Fibroblast of lung (primary cell): ENCODE measurements at regions not wholly inside any gene's neighbourhood (a gene's known extent, or its start where the extent isn't known, plus 50 kb on each side); places are given as distances from the start of the nearest gene placed in this dataset.

Source experiments
- DNase-seq, 2 donors: peaks; one replicate each; pipeline versions ENCODE4 v3.0.0 to v3.0.0-alpha.2; 2010; ENCODE audit warnings: low read depth in 2 of 2
- H2AFZ ChIP-seq: 2 replicates; pipeline ENCODE4 v1.5.1; 2012; ENCODE audit warnings: low read length, control low read depth, inconsistent platforms
- H3K27ac ChIP-seq: 2 replicates; pipeline ENCODE4 v1.5.1; 2011; ENCODE audit warnings: low read length, control low read depth; ENCODE audit not compliant: insufficient read depth
- H3K27me3 ChIP-seq: 2 replicates; pipeline ENCODE4 v1.5.1; 2011; ENCODE audit warnings: mild to moderate bottlenecking, low read length; ENCODE audit not compliant: control insufficient read depth, insufficient read depth
- H3K36me3 ChIP-seq: 2 replicates; pipeline ENCODE4 v1.5.1; 2011; ENCODE audit warnings: low read length; ENCODE audit not compliant: control insufficient read depth, insufficient read depth
- H3K4me1 ChIP-seq: 2 replicates; pipeline ENCODE4 v1.5.1; 2011; ENCODE audit warnings: low read length; ENCODE audit not compliant: control insufficient read depth, insufficient read depth; ENCODE audit errors: extremely low read depth
- H3K4me2 ChIP-seq: 2 replicates; pipeline ENCODE4 v1.5.1; 2011; ENCODE audit warnings: low read length, control low read depth; ENCODE audit not compliant: insufficient read depth; ENCODE audit errors: extremely low read depth
- H3K4me3 ChIP-seq, 4 experiments: fragments of 200-600 bp in 1 of 4; sonication (generic) in 1 of 4; replicated peaks in 1 of 4; 2 replicates each; pipeline ENCODE4 v1.5.1; 2011 to 2016; ENCODE audit warnings: low read length in 4 of 4, low read depth in 3 of 4, mild to moderate bottlenecking in 3 of 4, control low read depth in 2 of 4, inconsistent platforms in 1 of 4, mixed read lengths in 1 of 4; ENCODE audit not compliant: insufficient read depth in 1 of 4; ENCODE audit errors: control extremely low read depth in 1 of 4
- H3K79me2 ChIP-seq: 2 replicates; pipeline ENCODE4 v1.5.1; 2012; ENCODE audit warnings: mild to moderate bottlenecking, low read length, inconsistent platforms; ENCODE audit not compliant: control insufficient read depth, insufficient read depth
- H3K9ac ChIP-seq: 2 replicates; pipeline ENCODE4 v1.5.1; 2011; ENCODE audit warnings: mild to moderate bottlenecking, low read length, control low read depth; ENCODE audit not compliant: insufficient read depth
- H3K9me3 ChIP-seq: 2 replicates; pipeline ENCODE4 v1.5.1; 2012; ENCODE audit warnings: low read depth, low read length; ENCODE audit not compliant: control insufficient read depth, insufficient read depth
- H4K20me1 ChIP-seq: 2 replicates; pipeline ENCODE4 v1.5.1; 2011; ENCODE audit warnings: low read length; ENCODE audit not compliant: control insufficient read depth, insufficient read depth; ENCODE audit errors: extremely low read depth
- EZH2 ChIP-seq: IDR thresholded peaks from 2 replicates; pipeline ENCODE4 v1.5.1; 2012; ENCODE audit warnings: low read length, control low read depth, mild to moderate bottlenecking; ENCODE audit errors: missing control alignments
- TF ChIP-seq, protein P1 (sequence below), 2 donors: IDR thresholded peaks in 1 of 2; conservative IDR thresholded peaks in 1 of 2; 1 replicate in 1 of 2; 2 replicates in 1 of 2; pipeline ENCODE4 v1.5.1; 2011 to 2012; ENCODE audit warnings: low read length in 2 of 2, control low read depth in 1 of 2, inconsistent platforms in 1 of 2, low read depth in 1 of 2, mild to moderate bottlenecking in 1 of 2

DNA sequence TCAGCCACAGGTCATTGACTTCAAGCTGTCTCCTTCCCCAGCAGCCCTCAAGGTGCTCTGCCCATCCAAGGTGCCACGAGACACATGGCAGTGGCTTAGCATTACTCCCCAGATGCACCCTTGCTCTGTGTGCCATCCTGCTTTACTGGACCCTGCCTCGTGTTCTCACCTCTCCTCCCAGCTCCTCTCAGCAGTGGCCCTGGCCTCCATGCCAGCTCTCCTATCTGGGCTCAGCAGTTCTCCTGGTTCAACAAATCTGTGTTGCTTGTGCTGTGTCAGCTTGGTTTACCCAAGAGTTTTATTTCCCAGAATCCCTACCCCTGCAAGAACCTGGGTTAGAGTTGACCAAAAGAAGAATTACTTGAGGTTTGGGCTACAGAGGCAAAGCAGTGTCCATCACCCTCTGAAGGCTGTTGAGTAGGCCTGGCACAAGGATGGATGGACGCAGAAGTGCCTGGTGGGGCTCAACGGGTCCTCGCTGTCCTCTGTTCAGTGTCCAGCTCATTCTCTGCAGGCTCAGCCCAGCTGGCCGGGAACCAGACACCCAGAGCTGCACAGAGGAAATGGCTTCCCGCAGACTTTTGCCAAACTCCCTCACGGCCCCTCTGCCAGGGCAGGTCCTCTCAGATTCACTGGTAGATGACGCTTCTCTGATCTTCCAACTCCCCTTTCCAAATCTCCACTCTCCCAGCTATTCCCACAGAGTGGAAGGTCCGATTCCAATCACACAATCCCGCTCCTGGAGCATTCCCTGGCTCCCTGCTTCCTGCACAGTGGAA lies 82.6 kb downstream of the FOXA2 start:
- H3K36me3 ChIP-seq = no peaks in the 10 kb centered on the region
- no peaks in the 10 kb centered on the region for H3K27me3 ChIP-seq
- no peaks in the 10 kb centered on the region for H3K79me2 ChIP-seq
- no peak overlapping the region for H3K9ac ChIP-seq
- H3K9me3 ChIP-seq = no peaks in the 10 kb centered on the region
- no peak overlapping the region for H3K27ac ChIP-seq
- H2AFZ ChIP-seq = no peak overlapping the region
- DNase-seq = no peak
- H3K4me2 ChIP-seq = no peak overlapping the region
- H3K4me3 ChIP-seq = no peak overlapping the region
- TF ChIP-seq, protein P1, sequence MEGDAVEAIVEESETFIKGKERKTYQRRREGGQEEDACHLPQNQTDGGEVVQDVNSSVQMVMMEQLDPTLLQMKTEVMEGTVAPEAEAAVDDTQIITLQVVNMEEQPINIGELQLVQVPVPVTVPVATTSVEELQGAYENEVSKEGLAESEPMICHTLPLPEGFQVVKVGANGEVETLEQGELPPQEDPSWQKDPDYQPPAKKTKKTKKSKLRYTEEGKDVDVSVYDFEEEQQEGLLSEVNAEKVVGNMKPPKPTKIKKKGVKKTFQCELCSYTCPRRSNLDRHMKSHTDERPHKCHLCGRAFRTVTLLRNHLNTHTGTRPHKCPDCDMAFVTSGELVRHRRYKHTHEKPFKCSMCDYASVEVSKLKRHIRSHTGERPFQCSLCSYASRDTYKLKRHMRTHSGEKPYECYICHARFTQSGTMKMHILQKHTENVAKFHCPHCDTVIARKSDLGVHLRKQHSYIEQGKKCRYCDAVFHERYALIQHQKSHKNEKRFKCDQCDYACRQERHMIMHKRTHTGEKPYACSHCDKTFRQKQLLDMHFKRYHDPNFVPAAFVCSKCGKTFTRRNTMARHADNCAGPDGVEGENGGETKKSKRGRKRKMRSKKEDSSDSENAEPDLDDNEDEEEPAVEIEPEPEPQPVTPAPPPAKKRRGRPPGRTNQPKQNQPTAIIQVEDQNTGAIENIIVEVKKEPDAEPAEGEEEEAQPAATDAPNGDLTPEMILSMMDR (conservative IDR thresholded peaks at IDR 0.05 in 1 of 2, IDR thresholded peaks at IDR 0.05 in 1 of 2; ENCODE audit: low read depth in 1 of 2, low read length in 2 of 2) = no peak
- no peak for TF ChIP-seq EZH2
- no peaks in the 10 kb centered on the region for H3K4me1 ChIP-seq
- H4K20me1 ChIP-seq = no peaks in the 10 kb centered on the region

DNA sequence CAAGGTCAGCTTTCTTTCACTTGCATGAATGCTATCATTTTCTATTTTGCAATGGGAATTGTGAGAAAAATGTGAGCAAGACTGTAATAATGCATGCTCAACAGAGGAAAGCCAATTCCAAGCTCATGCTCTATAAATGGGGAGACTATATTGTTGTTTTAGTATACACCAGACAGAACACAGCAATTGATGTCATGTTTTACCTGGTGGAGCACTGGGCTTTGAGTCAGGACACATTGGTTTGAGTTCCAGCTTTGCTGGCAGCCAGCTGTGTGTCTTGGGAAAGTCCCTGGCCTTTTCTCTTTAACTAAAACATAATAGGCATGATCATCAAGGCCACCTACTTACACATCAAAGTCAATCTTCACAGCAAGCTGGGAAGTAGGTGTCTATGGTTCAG lies 83.3 kb downstream of the FOXA2 start:
- Histone ChIP-seq H4K20me1 (no peaks in the 10 kb centered on the region), H2AFZ (no peak overlapping the region), H3K9me3 (no peaks in the 10 kb centered on the region), H3K27ac (no peak overlapping the region), H3K4me3 (no peak overlapping the region), H3K4me1 (no peaks in the 10 kb centered on the region), H3K9ac (no peak overlapping the region), H3K27me3 (no peaks in the 10 kb centered on the region), H3K4me2 (no peak overlapping the region), H3K36me3 (no peaks in the 10 kb centered on the region), H3K79me2 (no peaks in the 10 kb centered on the region)
- TF ChIP-seq EZH2 = no peak
- TF ChIP-seq, protein P1 (conservative IDR thresholded peaks at IDR 0.05 in 1 of 2, IDR thresholded peaks at IDR 0.05 in 1 of 2; ENCODE audit: low read depth in 1 of 2, low read length in 2 of 2) = no peak
- DNase-seq = no peak

DNA sequence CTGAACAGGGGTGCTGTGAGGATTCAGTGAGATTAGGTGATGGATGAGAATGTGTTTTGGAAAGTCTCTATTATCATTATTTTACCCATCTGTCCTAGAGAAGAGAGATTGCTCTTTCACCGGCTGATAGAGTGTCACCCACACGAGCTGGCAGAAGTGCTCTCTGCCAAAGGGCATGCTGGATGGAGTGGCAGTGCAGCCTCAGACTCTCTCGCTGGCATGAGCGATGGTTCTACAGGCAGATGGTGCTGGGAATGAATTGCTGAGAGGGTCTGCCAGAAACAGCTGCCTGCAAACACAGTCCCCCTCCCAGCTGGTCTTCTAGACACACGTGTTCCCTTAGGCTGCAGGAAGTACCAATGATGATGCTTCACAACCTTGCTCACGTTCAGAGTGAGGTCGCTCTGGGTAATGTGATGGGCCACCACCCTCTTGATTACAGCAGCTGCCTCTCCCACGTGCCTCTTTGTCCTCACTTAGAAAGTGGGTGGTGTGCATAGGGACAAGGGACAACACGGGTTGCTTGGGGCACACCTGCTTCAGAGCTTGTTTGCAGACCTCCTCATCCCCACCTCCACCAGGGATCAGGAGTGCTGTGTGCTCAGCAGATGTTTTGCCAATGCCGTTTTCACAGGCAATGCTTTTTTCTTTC lies 84.7 kb downstream of the FOXA2 start:
- Histone ChIP-seq H3K4me2 (no peak overlapping the region), H3K4me1 (no peaks in the 10 kb centered on the region), H3K36me3 (no peaks in the 10 kb centered on the region), H3K27ac (no peak overlapping the region), H3K4me3 (no peak overlapping the region), H4K20me1 (no peaks in the 10 kb centered on the region), H3K9me3 (no peaks in the 10 kb centered on the region), H3K9ac (no peak overlapping the region), H3K79me2 (no peaks in the 10 kb centered on the region), H2AFZ (no peak overlapping the region), H3K27me3 (no peaks in the 10 kb centered on the region)
- TF ChIP-seq EZH2 = no peak
- TF ChIP-seq, protein P1 (conservative IDR thresholded peaks at IDR 0.05 in 1 of 2, IDR thresholded peaks at IDR 0.05 in 1 of 2; ENCODE audit: low read depth in 1 of 2, low read length in 2 of 2) = no peak
- DNase-seq = no peak
